Left colon (tissue), 2 donors: ENCODE measurements at regions not wholly inside any gene's neighbourhood (a gene's known extent, or its start where the extent isn't known, plus 50 kb on each side); places are given as distances from the start of the nearest gene placed in this dataset.
"Not testable (repeated sequence)": the region's sequence is repeated elsewhere in the genome, so short reads cannot be mapped to it uniquely, and the experiment has no call there.

Experiments
- ATAC-seq: fragments of 200-7000 bp; cut with Tn5 transposase; one replicate; pipeline ENCODE4 v1.9.1; 2020; ENCODE audit warnings: mild to moderate bottlenecking, moderate library complexity
- DNase-seq, 2 donors: peaks; one replicate each; pipeline ENCODE4 v3.0.0-alpha.2; 2020
- intact Hi-C, 2 donors: fragments of 100-400 bp; cut with DNase I in 1 of 2; cut with micrococcal nuclease in 1 of 2; formaldehyde crosslinking; loops; one replicate each; pipeline versions ENCODE4 v1.11.2 to v1.14.0; 2022; cut with DNase I, micrococcal nuclease
- donor health status: DM: no; HTN: no; CAD: no.
- donor health status: DM: yes; HTN: yes; CAD: no.

- intact Hi-C loops, result no loop called here
- peak; percentile 83 for ATAC-seq
- no peak for DNase-seq
Measured at GRCh38 chr21:18666725-18667124, 263.1 kb upstream of the TMPRSS15 start.

DNA sequence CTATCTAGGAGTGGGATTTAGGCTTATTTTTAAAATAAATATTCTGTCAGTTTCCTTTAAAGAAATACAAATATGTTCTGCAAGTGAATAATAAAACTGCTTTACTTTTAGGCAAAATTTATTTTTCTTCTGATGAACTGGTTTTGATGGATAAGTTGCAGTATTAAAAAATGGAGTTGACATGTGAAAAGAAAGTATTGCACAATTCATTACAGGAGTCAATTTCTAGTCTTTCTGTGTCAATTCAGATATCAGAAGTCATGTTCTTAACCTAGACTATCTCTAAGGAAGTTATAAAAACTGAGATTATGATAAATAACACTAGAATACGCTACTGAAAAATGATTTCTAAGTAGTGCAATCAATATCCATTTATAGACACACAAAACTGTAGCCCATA is 270.2 kb upstream of the TMPRSS15 start:
- ATAC-seq, result no peak
- intact Hi-C loops, result no loop called here
- no peak for DNase-seq

DNA sequence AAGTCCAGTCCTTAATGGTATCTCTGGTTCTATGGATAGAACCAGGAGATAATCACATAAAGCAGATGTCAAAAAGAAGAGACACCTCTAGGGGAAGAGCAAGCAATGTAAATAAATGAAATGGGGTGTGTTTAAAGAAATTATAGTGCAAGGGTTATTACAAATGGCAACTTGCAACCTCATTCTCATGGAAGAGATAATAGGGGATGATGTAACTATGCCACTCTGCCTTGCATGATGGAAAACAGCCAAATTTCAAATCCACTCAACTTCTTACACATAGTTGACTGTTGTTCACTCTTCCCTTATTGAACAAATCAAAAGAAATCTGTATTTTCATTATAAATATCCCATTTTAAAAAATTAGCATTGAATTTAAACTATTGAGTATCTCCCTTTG is 274.0 kb upstream of the TMPRSS15 start:
- intact Hi-C loops, result no loop called here
- no peak for ATAC-seq

GRCh38 chr21:18705971-18706370 is 302.4 kb upstream of the TMPRSS15 start:
- DNase-seq, result no peak
- intact Hi-C loops, result no loop called here
- no peak for ATAC-seq

More for the DNA sequence above, 274.0 kb upstream of the TMPRSS15 start:
- DNase-seq, result no peak

DNA sequence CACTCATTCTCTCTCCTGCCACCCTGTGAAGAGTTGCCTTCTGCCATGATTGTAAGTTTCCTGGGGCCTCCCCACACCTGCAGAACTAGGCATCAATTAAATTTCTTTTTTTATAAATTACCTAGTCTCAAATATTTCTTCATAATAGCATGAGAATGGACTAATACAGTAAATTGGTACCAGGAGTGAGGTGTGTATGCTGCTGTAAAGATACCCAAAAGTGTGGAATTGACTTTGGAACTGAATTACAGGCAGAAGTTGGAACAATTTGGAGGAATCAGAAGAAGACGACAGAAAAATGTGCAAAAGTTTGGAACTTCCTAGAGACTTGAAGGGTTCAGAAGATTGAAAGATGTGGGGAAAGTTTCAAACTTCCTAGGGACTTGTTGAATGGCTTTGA is 308.1 kb upstream of the TMPRSS15 start:
- no peak for DNase-seq
- intact Hi-C loops, result no loop called here
- no peak for ATAC-seq

- DNase-seq (no peak), ATAC-seq (no peak)
- intact Hi-C loops, result no loop called here
Measured at GRCh38 chr21:18715606-18716005, 312.0 kb upstream of the TMPRSS15 start.

DNA sequence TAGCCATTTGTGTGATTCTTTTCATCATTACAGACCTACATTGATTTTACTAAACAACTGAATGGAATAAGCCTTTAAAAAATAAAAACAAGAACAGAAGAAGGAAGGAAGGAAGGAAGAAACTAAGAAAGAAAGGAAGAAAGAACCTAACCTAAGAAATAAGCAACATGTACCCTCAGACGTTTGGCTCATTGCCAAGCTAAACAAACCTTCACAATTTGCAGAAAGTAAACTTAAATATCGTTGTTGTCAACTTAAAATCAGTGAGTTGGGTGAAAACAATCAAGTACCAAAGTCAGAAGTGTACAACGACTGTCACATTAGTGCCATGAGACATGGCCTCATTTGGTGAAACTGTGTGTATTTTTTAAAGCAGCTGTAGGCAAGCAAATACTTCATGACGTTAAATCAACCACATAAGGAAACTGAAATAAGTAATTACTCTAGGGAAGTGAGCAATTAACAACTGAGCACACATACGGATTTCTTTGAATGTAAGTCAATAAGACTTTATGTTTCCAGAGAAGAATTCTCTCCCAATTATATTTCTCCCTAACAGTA is 313.1 kb upstream of the TMPRSS15 start:
- DNase-seq (no peak), ATAC-seq (peak; percentile 40)
- intact Hi-C loops, result no loop called here

DNA sequence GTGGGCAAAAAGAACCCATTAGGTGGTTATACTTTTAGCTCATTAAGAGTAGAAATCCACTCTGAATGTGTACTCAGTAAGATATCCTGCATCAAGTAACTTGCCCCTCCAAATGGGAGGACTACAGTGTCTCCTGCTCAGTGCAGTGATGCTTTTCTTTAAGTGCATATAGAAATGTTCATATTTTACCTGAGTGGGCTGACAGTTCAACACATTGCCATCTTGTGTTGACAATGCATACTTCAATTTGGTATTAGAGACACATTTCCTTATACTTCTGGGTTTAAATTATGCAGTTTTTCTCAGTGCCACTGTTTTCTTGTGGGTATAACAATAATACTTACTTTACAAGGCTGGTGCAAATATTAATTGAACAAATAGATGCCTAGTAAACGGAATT is 318.6 kb upstream of the TMPRSS15 start:
- intact Hi-C loops, result no loop called here
- ATAC-seq (no peak), DNase-seq (no peak)

GRCh38 chr21:18723171-18723570 is 319.6 kb upstream of the TMPRSS15 start:
- intact Hi-C loops, result no loop called here
- DNase-seq, result no peak
- no peak for ATAC-seq

DNA sequence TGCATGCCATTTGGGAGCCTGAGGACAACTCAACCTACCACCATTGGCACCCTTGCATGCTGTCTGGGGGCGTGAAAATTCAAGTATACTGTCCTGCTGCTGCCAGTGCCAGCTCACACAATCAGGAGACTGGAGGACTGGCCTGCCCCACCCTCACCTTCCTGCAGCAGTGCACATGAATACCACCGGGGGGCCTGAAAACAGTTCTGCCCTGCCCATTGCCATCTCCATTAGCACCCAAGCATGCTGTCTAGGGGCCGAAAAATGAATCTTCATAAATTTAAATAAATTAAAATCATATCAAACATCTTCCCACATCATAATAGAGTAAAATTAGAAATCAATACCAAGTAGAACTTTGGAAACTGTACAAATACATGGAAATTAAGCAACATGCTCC is 322.1 kb upstream of the TMPRSS15 start:
- intact Hi-C loops, result no loop called here
- ATAC-seq, result no peak
- DNase-seq, result no peak

DNA sequence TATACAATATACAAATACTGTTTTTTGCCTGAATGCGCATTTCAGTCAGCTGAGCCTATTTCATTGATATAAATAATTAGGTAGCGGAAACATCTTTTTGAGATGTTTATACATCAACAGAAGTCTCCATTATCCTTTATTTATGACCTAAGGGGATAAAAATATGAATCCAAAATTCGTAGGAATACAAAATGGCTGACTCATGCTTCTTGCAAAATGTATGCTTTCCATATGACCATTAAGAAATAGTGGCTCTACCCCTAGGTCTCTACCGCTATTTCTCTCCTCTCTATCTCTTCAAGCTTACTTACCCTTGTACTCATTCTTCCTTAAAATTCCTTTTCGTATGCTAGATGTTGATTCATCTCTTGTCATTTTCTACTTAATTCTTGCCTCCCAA is 338.4 kb upstream of the TMPRSS15 start:
- no peak for ATAC-seq
- no peak for DNase-seq
- intact Hi-C loops, result no loop called here

GRCh38 chr21:18743531-18743930 is 339.9 kb upstream of the TMPRSS15 start:
- intact Hi-C loops, result no loop called here
- DNase-seq (no peak), ATAC-seq (no peak)

DNA sequence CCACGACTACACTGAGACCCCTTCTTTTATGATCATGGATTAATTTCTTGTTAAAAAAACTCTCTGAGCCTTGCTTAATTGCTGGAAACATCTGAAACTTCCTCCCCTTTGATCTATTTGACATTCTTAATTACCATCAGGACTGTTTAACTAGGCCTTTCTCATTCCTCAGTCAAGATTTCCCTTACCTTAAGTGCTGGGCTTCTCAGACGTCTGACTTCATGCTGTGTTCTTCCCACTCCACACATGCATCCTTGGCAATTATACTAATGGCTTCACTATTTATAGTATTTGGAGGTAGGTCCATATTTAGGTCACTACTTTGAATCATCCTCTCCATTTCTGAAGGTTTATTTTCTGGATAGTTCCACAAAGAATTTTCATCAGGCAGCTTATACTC is 341.3 kb upstream of the TMPRSS15 start:
- intact Hi-C loops, result no loop called here
- no peak for ATAC-seq
- no peak for DNase-seq

- DNase-seq, ATAC-seq, intact Hi-C loops: not testable (repeated sequence)
Measured at GRCh38 chr21:18752894-18753293, 349.3 kb upstream of the TMPRSS15 start.

DNA sequence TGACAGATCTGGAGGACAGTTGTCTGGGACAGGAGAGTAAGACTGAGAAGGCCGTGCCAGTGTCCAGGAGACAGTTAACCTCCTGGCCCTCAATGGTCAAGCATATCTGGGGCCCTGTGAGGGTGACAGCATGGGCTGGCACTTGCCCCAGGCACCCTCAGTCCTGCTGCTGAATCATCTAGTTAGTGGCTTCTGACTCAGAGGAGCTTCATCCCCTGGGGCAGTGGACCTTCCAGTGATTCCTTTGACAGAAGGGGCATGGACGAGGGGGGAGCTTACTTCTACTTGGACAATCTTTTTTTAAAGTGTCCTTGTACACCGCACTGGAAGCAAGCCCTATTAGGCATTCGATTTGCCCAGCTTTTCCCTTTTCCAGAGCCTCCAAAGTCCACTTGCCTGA is 352.7 kb upstream of the TMPRSS15 start:
- ATAC-seq, DNase-seq, intact Hi-C loops: not testable (repeated sequence)

- intact Hi-C loops, result no loop called here
- no peak for DNase-seq
- no peak for ATAC-seq
Measured at GRCh38 chr21:18759267-18759666, 355.7 kb upstream of the TMPRSS15 start.

- ATAC-seq, result no peak
- DNase-seq, result no peak
- intact Hi-C loops, result no loop called here
Measured at GRCh38 chr21:18759751-18760161, 356.2 kb upstream of the TMPRSS15 start.

GRCh38 chr21:18760247-18760646 is 356.7 kb upstream of the TMPRSS15 start:
- intact Hi-C loops, result no loop called here
- ATAC-seq (no peak), DNase-seq (no peak)

GRCh38 chr21:18764720-18765119 is 361.1 kb upstream of the TMPRSS15 start:
- no peak for ATAC-seq
- intact Hi-C loops, result no loop called here
- no peak for DNase-seq

GRCh38 chr21:18769599-18769998 is 366.0 kb upstream of the TMPRSS15 start:
- intact Hi-C loops, result no loop called here
- ATAC-seq (no peak), DNase-seq (no peak)

DNA sequence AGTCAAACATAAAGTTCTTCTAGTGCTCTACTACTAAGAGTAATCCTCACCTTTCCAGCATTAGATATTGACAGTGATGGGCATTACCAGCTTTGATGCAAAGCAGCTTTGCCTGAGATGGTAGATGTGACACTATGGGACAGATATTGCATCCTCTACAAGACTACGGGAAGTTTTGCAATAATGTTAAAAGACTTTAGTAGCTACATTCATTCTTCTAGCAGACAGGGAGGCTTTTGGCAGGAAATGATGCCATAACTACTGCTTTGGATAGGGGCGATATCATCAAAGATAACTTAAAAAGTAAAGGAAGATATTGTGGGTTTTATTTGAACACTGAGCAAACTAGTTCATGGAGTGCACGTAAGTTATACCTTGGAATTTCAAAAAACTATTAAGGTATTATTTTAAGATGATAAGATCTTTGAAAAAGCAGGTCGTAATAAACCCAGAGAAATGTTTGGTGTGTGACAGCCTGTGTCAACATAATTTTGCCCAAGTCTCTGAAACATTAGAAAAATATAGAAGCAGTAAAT is 368.3 kb upstream of the TMPRSS15 start:
- intact Hi-C loops, result no loop called here
- no peak for DNase-seq
- ATAC-seq, result no peak
